Muscle layer of colon (tissue), 2 donors: ENCODE measurements at regions not wholly inside any gene's neighbourhood (a gene's known extent, or its start where the extent isn't known, plus 50 kb on each side); places are given as distances from the start of the nearest gene placed in this dataset.
"Not testable (repeated sequence)": the region's sequence is repeated elsewhere in the genome, so short reads cannot be mapped to it uniquely, and the experiment has no call there.

Experiments
- H3K27ac ChIP-seq: one replicate; pipeline ENCODE4 v1.7.0; 2013; ENCODE audit warnings: low read depth, mild to moderate bottlenecking, low read length, moderate library complexity
- H3K27me3 ChIP-seq, 2 donors: one replicate each; pipeline ENCODE4 v1.7.0; 2013; ENCODE audit warnings: low read length in 2 of 2, mild to moderate bottlenecking in 2 of 2; ENCODE audit not compliant: insufficient read depth in 2 of 2, control insufficient read depth in 1 of 2
- H3K36me3 ChIP-seq: one replicate; pipeline ENCODE4 v1.7.0; 2013; ENCODE audit warnings: mild to moderate bottlenecking, low read length; ENCODE audit not compliant: insufficient read depth
- H3K4me1 ChIP-seq: one replicate; pipeline ENCODE4 v1.7.0; 2013; ENCODE audit warnings: mild to moderate bottlenecking, low read length; ENCODE audit not compliant: insufficient read depth
- H3K4me3 ChIP-seq, 2 donors: one replicate each; pipeline ENCODE4 v1.7.0; 2013; ENCODE audit warnings: low read length in 2 of 2, low read depth in 1 of 2, mild to moderate bottlenecking in 1 of 2, moderate library complexity in 1 of 2
- H3K9ac ChIP-seq: one replicate; pipeline ENCODE4 v1.7.0; 2013; ENCODE audit warnings: low read length
- H3K9me3 ChIP-seq: one replicate; pipeline ENCODE4 v1.7.0; 2013; ENCODE audit warnings: mild to moderate bottlenecking, low read length
- donor health status: abdominal sarcoma.
- donor health status: Adenocarcinoma of cecum.

GRCh38 chr13:63737418-63737817 lies 2321.8 kb upstream of the PCDH20 start:
- Histone ChIP-seq H3K9me3 (no peaks in the 10 kb centered on the region), H3K4me1 (no peaks in the 10 kb centered on the region), H3K9ac (no peak overlapping the region), H3K27ac (no peak overlapping the region), H3K4me3 (no peak overlapping the region), H3K27me3 (no peaks in the 10 kb centered on the region), H3K36me3 (no peaks in the 10 kb centered on the region)

GRCh38 chr13:63731896-63732295 lies 2316.2 kb upstream of the PCDH20 start:
- no peaks in the 10 kb centered on the region for H3K27me3 ChIP-seq
- no peaks in the 10 kb centered on the region for H3K36me3 ChIP-seq
- no peak overlapping the region for H3K27ac ChIP-seq
- no peaks in the 10 kb centered on the region for H3K9me3 ChIP-seq
- no peak overlapping the region for H3K4me3 ChIP-seq
- no peaks in the 10 kb centered on the region for H3K4me1 ChIP-seq
- H3K9ac ChIP-seq: no peak overlapping the region

- not testable (repeated sequence) for H3K9me3 ChIP-seq, H3K27ac ChIP-seq, H3K9ac ChIP-seq, H3K4me1 ChIP-seq, H3K4me3 ChIP-seq, H3K36me3 ChIP-seq, H3K27me3 ChIP-seq
Measured at GRCh38 chr13:63712159-63712558, 2296.5 kb upstream of the PCDH20 start.

GRCh38 chr13:63706751-63707150 lies 2291.1 kb upstream of the PCDH20 start:
- no peaks in the 10 kb centered on the region for H3K27me3 ChIP-seq
- H3K36me3 ChIP-seq: no peaks in the 10 kb centered on the region
- no peaks in the 10 kb centered on the region for H3K9me3 ChIP-seq
- H3K4me3 ChIP-seq: no peak overlapping the region
- no peaks in the 10 kb centered on the region for H3K4me1 ChIP-seq
- H3K9ac ChIP-seq: no peak overlapping the region
- no peak overlapping the region for H3K27ac ChIP-seq

GRCh38 chr13:63704521-63704920 lies 2288.9 kb upstream of the PCDH20 start:
- Histone ChIP-seq H3K4me3 (no peak overlapping the region), H3K27ac (no peak overlapping the region), H3K9ac (no peak overlapping the region), H3K9me3 (no peaks in the 10 kb centered on the region), H3K36me3 (no peaks in the 10 kb centered on the region), H3K4me1 (no peaks in the 10 kb centered on the region), H3K27me3 (no peaks in the 10 kb centered on the region)

GRCh38 chr13:63700350-63700749 lies 2284.7 kb upstream of the PCDH20 start:
- Histone ChIP-seq H3K27me3 (no peaks in the 10 kb centered on the region), H3K9me3 (no peaks in the 10 kb centered on the region), H3K4me3 (no peak overlapping the region), H3K36me3 (no peaks in the 10 kb centered on the region), H3K4me1 (no peaks in the 10 kb centered on the region), H3K27ac (no peak overlapping the region), H3K9ac (no peak overlapping the region)

GRCh38 chr13:63699948-63700347 lies 2284.3 kb upstream of the PCDH20 start:
- H3K4me1 ChIP-seq: no peaks in the 10 kb centered on the region
- H3K27me3 ChIP-seq: no peaks in the 10 kb centered on the region
- no peak overlapping the region for H3K9ac ChIP-seq
- no peaks in the 10 kb centered on the region for H3K9me3 ChIP-seq
- no peak overlapping the region for H3K4me3 ChIP-seq
- no peak overlapping the region for H3K27ac ChIP-seq
- H3K36me3 ChIP-seq: no peaks in the 10 kb centered on the region

- no peak overlapping the region for H3K4me3 ChIP-seq
- no peaks in the 10 kb centered on the region for H3K9me3 ChIP-seq
- no peaks in the 10 kb centered on the region for H3K36me3 ChIP-seq
- no peaks in the 10 kb centered on the region for H3K27me3 ChIP-seq
- H3K27ac ChIP-seq: no peak overlapping the region
- H3K4me1 ChIP-seq: no peaks in the 10 kb centered on the region
- no peak overlapping the region for H3K9ac ChIP-seq
Measured at GRCh38 chr13:63696055-63696454, 2280.4 kb upstream of the PCDH20 start.

GRCh38 chr13:63693696-63694095 lies 2278.0 kb upstream of the PCDH20 start:
- no peak overlapping the region for H3K4me3 ChIP-seq
- H3K9ac ChIP-seq: no peak overlapping the region
- no peak overlapping the region for H3K27ac ChIP-seq
- no peaks in the 10 kb centered on the region for H3K9me3 ChIP-seq
- no peaks in the 10 kb centered on the region for H3K27me3 ChIP-seq
- no peaks in the 10 kb centered on the region for H3K36me3 ChIP-seq
- no peaks in the 10 kb centered on the region for H3K4me1 ChIP-seq

GRCh38 chr13:63691474-63691873 lies 2275.8 kb upstream of the PCDH20 start:
- Histone ChIP-seq H3K27me3 (no peaks in the 10 kb centered on the region), H3K9ac (no peak overlapping the region), H3K36me3 (no peaks in the 10 kb centered on the region), H3K9me3 (no peaks in the 10 kb centered on the region), H3K4me3 (no peak overlapping the region), H3K27ac (no peak overlapping the region), H3K4me1 (no peaks in the 10 kb centered on the region)

- no peak overlapping the region for H3K27ac ChIP-seq
- no peaks in the 10 kb centered on the region for H3K36me3 ChIP-seq
- no peak overlapping the region for H3K4me3 ChIP-seq
- no peaks in the 10 kb centered on the region for H3K27me3 ChIP-seq
- H3K9me3 ChIP-seq: no peaks in the 10 kb centered on the region
- no peak overlapping the region for H3K9ac ChIP-seq
- H3K4me1 ChIP-seq: no peaks in the 10 kb centered on the region
Measured at GRCh38 chr13:63690672-63691071, 2275.0 kb upstream of the PCDH20 start.

- Histone ChIP-seq H3K36me3 (no peaks in the 10 kb centered on the region), H3K27me3 (no peaks in the 10 kb centered on the region), H3K27ac (no peak overlapping the region), H3K4me1 (no peaks in the 10 kb centered on the region), H3K9ac (no peak overlapping the region), H3K9me3 (no peaks in the 10 kb centered on the region), H3K4me3 (no peak overlapping the region)
Measured at GRCh38 chr13:63684822-63685221, 2269.2 kb upstream of the PCDH20 start.
